GM18520 (cell line): ENCODE measurements at regions not wholly inside any gene's neighbourhood (a gene's known extent, or its start where the extent isn't known, plus 50 kb on each side); places are given as distances from the start of the nearest gene placed in this dataset.

Experiments used
- ATAC-seq: cut with Tn5 transposase; IDR thresholded peaks from one replicate; pipeline ENCODE4 v1.9.1; 2021; ENCODE audit not compliant: unreplicated experiment

DNA sequence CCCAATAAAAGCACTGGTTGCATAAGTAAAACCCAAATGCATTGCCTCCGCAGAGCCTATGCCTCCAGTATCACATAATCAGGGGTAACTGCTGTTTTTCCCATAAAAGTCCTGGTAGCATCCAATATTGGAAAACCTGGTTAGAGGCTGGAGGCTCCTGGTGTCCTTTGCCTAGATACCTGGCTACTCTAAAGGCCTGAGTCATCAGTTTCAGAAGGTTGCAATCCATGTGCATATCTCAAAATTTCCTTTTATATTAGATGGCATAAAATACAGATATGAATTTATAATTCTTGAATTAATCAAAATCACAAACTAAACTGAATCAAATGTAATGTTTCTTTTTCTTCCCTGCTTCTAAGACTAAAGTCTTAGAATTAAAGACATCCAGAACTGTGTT is 164.2 kb upstream of the DCN start:
- no peak for ATAC-seq

DNA sequence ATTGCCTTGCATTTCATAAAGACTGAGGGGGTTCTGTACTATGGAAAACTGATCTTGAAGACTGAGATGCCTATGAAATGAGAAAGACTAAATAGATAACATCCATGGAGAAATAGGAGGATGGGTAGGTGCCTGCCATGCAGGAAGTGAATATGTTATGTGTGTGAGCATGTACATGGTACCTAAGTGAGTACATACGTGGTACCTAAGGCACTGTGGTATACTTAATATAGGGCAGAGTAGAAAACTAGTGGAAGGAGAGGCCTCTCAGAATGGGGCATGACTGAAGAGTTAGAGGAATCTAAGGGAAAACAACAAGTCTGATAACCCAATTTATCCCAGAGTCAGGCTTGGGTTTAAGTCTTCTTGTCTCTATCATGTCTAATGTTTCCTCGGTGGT is 161.8 kb upstream of the DCN start:
- ATAC-seq: no peak

DNA sequence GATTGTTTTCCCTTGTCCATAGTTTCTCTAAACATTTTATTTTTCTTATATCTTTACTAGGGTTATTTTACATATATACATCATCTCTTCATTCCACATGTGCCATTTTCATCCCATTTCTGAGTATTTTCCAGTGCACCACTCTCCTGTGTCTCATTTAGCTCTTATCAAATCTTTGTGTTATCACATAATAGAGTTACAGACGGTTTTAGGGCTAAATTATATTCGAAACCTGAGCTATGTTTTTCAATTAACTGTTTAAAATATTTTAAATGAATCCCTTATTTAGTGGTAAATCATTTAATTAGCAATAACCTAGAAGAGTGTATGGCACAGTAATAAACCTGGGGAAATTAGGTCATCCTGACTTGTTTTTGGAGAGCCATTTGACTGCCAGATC is 160.4 kb upstream of the DCN start:
- ATAC-seq: no peak

DNA sequence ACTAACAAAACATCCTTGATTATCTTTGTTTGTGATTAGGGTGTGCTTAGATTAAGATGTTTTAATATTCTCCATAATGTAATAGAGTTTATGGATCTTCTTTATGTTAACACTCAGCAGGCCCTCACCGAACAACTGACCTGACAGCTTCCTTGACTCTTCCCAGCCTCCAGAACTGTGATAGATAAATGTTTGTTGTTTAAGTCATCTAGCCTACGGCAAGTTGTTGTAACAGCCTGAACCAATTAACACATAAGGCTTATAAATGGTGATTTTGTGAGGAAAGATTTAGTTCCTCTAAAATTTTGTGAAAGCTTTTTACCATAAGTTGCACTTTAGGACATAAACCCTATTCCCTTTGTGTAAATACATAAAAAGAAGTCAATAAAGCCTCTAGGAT is 156.5 kb upstream of the DCN start:
- ATAC-seq: no peak

DNA sequence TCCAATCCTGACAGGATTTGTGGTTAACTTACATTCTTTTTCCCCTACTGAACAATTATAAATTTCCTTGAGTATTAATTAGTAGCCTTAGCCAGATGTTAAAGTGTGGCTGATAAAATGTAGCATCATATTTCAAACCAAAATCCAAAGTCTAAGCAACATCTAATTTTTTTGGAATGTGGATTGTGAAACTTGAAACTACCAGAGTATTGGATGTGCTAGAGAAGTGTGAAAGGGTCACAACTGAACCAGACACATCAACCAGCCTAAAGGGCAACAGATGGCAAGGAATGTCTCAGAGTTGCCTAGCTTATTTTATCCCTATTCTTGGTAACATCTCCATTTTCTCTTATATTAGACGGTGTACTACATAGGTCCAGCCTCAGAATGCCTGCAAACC is 153.1 kb upstream of the DCN start:
- no peak for ATAC-seq

DNA sequence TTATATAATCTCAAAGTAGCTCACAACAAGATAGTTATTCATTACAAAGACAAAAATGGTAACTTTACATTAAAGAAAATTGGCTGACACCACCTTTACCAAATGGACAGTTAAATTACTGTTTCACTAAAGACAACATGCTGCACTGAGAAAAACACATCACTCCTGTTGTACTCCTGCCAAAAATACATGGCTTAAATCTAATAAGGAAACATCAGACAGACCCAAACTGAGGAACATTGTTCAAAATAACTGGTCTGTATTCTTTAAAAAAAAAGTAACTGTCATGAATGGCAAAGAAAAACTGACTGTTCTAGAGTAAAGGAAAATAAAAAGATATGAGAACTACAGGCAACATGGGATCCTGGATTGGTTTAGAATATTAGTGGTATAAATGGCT is 151.3 kb upstream of the DCN start:
- ATAC-seq: no peak

DNA sequence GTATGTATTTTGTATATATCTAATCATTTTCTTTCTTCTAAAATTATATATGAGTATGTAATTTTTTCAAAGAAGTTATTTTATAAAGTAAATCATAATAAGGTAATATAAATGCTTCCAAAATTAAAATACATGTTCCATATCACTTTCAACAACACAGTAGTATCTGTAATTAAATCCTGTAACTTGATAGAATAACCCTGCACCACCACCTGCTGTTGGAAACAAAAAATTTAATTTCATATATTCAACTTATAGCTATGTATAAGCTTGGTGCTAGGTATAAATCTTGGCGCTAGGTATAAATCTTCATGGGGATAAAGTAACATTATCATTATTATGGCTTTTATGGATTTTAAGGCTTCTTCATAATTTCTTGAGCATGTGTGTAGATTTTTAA is 149.7 kb upstream of the DCN start:
- no peak for ATAC-seq

DNA sequence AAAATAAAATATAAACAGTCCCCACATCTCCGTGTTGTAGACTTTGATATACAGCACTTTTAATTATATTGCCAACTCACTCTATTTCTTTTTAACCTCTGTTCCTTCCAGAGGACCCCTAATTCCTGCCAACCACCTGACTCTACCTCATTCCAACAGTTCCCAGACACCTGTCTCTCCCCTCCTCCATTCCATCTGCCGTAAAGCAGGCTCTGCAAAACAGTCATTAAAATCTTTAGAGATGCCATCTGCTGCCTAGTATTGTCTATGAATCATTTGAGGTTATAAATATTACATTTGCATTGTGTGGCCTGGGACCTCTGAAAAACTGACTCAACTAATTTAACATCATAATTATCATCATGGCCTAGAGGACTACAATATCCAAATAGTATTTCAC is 148.8 kb upstream of the DCN start:
- ATAC-seq: no peak

DNA sequence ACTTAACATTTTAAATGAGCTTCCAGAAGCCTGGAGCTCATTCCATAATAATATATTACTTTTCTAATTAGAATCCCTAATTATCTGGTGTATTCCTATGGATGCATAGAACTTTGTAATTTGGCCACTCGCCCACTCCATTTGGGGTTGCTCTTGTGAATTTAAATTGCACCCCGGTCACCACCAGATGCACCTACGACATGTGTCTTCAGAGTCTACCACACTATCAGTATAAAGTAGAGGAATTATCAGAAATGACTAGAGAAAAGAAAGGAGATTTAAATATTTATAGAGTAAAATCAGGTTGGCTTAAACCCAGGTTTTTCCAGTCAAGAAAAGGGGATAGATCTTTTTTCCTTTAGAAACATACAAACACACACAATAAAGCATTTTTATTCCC is 145.8 kb upstream of the DCN start:
- no peak for ATAC-seq

DNA sequence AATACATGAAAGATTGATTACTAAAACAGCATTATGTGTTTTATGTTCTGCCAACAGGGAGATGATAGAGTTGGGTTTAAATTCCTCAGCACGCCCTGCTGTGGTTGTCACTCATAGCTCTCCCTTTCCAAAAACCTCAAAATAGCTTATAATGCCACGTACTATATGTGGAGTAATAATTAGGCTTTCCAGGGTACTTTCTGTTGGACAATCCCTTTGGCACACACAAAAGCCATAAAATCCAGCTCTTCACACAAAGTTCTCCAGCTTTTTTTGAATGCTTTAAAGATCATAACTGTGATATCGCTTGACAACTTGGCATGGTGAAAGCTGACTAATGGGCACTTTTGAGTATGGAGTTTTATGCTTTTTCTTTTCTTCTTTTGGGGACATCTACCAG is 145.3 kb upstream of the DCN start:
- ATAC-seq: no peak

DNA sequence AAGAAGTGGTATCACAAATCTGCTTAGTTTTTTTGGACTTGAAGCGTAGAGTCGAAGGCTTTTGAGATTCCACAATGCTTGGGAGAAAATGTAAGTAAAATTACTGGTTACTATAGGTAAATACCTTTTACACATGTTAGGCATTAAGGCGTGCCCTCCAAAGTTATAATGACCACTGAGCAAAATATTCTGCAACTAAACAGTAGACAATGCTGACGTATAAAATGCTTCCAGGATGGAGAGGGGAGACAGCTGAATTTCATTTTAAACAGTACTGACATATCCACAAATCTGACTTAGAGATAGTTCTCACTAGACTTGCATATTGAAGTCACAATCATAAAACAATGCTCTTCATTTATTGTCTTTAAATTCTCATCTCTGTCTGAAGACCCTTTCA is 144.5 kb upstream of the DCN start:
- ATAC-seq: no peak

DNA sequence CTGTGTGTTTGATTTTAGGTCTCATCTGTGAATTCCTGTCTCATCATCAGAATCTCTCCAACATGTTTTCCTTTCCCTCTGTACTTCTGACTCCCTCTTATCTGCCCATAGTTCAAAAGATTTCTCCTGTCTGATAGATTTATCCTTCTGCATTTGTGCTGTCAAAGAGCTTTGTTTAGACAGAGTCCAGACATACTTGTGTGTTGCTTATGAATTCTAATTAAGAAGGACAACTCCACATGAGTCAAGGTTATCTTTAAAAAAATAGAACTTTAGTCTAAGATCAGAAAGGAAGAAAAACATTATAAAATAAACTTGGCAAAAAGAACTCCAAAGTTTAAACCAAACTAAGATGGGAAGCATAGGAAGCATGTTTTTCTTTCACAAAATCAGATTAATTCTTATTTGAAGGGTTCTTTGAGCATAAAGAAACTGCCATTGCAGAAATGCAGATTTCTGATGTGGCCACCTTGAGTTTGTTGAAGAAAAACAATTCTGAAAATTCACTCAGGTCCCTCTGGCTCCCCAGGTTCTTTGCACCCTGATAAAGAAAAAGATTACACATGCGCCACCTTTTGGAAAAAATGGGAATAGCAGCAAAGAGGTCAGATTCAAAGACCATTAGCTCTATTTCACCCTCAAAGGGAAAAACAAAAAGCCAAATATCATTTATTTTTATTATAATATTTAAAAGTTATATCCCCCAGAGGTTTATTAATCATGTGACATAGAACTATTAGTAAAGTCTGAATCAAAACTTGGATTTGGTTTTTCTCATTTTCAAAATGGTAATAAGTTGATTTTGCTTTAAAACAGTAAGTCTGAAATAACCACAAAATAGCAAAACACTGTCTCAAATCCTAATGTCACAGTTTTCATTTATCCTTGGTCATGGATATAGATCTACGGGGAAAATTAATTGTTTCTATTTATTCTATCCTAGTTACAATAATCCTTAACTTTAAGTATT is 143.7 kb upstream of the DCN start:
- no peak for ATAC-seq

DNA sequence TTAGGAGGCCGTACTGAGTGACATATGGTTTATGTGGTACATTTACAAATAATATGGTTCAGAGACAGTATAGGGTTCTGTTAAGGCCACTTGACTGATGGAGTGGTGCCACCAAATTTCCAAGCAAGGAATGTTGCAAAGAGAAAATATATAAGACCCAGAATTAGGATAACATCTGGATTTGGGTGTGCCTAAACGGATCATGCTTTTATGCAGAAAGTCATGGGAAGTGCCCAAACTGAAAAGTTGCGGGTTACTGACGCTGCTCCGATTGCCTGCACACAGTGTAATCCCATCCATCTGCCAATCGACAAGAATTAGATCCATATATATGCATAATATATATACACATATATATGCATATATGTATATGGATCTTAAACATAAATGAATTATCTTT is 138.4 kb upstream of the DCN start:
- ATAC-seq: no peak

DNA sequence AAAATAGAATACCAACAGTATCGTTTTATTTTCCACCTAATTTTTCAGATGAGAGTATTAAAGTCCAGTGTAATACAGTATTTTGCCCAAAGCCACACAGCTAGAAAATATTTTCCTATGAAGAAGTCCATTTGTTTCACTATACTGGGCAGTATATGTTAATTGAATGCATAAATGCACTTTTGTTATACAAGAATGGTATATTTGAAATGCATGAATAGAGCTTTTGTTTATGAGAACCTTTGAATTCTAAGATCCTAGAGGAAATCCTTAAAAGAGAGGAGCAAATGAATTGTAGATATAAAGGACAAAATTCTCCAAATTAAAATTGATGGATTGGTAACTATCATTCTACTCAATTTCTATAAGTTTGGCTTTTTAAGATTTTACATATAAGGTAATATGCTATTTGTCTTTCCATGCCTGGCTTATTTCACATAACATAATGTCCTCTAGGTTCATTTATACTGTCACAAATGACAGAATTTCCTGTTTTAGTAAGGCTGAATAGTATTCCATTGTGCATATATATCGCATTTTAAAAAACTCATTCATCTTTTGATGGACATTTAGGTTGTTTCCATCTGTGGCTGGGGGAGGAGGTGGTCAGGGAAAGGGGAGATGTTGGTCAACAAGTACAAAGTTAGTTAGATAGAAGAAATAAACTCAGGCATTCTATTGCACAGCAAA is 136.6 kb upstream of the DCN start:
- ATAC-seq: no peak

DNA sequence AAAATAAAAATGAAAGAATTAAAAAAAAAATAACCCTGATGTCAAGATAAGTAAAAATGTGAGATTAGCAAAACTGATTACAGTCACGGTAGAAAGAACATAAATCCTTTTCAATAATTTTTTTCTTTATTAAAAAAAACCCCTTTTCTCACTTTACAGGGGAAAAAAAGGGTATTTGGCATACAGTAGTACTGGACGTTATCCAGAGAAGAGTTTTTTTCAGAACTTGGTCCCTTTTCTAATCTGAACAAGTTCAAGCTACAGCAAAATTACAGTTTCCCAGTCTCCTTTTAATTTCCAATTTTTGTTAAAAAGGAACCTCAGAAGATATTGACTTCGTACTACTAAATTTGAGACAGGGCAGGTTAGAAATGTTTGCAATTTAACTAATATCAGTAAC is 134.7 kb upstream of the DCN start:
- no peak for ATAC-seq

DNA sequence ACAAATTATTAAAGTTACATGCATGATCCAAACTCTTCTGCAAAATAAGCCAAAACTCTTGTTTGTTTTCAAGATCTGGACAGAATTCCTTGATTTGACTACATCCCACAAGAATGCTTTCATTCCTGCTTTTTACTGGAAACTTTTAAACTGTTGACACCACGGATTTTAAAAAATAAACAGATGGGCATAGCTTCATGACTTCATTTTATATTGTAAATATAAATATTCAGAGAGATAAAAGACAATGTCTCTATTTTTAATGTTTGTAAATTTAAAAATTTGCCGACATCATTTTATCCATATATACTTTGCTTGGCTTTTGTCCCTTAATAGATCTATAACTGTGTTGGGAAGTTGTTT is 134.3 kb upstream of the DCN start:
- no peak for ATAC-seq

DNA sequence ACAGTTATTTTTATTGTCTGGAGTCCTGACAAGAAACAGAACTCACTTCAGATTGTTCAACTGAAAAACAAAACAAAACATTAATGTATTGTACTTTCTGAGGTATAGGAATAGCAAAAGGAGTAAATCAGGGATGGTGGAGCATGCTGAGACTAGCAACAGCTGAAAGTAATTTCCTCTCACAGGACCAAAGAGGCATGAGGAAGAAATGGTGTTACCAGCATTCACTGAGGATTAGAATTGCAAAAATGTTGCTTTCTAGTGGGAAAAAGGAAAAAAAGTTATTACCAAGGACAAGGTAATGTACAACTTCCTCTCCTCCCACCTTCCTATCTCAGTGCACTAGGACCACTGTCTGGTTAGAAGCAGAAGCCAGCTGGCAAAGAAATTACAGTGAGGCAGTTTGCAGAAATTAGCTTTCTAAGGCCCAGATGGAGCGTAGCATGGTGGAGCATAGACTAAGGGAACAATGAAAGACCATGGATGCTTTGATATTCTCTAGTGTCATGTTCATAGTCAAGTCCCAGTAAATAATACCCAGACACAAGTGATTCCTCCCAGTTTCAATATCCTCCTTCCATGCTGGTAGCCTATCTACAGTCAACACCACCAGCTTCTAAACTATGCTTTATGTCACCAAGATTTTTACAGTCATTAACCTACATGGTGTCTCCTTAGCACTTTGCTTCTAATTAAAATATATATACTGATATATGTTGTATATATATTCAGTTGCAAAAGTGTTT is 133.7 kb upstream of the DCN start:
- no peak for ATAC-seq

DNA sequence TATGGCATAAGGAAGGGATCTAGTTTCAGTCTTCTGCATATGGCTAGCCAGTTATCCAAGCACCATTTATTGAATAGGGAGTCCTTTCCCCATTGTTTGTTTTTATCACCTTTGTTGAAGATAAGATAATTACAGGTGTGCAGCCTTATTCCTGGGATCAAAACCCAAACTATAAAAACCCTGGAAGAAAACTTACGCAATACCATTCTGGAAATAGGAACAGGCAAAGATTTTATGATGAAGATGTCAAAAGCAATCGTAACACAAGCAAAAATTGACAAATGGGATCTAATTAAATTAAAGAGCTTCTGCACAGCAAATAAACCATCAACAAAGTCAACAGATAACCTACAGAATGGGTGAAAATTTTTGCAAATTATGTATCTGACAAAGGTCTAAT is 128.5 kb upstream of the DCN start:
- no peak for ATAC-seq

DNA sequence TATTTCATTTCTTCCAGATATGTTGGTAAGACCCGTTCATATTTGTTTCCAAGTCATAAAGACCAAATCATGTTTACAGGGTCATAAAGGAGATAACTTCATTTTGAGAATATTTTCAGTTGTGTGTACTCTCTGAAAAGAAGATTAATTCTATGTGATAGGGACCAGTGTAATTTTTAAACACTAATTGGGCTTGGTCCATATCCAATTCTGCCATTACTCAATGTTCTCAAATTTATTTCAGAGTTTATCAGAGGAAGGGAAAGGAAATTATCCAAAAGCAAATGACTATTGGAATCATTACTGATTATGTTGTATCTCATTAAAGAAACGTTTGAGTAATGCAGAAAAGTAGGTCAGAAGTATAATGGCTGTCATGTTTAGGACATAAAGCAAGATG is 126.8 kb upstream of the DCN start:
- ATAC-seq: no peak

DNA sequence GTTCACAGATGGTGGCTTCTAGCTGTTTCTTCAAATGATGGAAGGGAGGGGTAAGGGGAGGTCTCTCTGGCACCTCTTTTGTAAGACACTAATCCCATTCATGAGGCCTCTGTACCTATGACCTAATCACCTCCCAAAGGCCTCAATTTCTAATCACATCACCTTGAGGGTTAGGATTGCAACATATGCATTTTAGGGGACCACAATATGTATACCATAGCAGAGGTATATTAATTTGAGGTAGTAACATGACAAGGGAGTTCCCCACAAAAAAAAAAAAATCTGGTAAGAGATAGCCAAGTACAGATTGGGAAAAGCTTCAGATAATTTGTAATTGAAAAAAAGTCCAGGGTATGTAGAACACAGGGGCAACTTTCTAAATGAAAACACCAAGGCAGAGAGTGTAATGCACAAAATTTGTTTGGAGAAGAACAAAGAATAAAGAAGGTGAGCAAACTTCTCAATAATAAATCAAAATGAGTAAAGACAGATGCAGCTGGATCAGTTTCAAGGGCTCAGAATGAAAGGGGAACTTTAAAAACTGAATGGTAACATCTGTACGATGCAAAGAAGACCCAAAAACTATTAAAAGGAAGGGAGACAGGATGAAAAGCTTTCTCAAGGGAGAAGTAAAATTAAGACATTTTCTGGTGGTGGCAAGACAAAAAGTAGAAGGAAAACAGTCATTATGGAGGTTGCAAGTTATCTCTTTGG is 125.5 kb upstream of the DCN start:
- ATAC-seq: no peak

DNA sequence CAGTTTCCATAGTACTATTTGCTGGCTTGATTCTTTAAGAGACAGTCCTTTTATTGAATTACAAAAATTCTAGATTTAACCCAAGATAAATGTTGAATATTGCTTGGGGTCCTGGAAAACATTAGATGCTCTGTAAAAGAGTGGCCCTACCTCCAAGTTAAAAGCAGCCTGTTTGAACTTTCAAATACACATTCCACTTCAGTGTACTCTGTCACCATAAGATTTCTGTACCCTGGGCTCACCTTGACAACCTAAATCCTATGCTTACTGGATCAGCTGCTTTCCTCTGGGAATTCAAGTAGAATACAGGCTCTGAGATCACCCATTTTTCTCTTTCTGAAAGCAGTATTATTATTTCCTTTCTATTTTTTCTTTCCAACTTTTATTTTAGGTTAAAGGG is 107.7 kb upstream of the DCN start:
- ATAC-seq: no peak
